SK-N-SH (cell line): ENCODE measurements at regions not wholly inside any gene's neighbourhood (a gene's known extent, or its start where the extent isn't known, plus 50 kb on each side); places are given as distances from the start of the nearest gene placed in this dataset.

ENCODE experiments used
- CTCF ChIA-PET: fragments of 300-600, 350-600 bp; formaldehyde crosslinking; extraction: SDS; loops from one replicate; lab custom pipeline; 2021; lab: Yijun Ruan, JAX
- POLR2A ChIA-PET: fragments of 350-600 bp; sonication (Branson Sonifier 250); formaldehyde crosslinking; extraction: SDS; loops from one replicate; lab custom pipeline; 2020; ENCODE audit warnings: antibody characterized with exemption, inconsistent platforms; lab: Yijun Ruan, JAX
- DNase-seq: peaks from one replicate; pipeline ENCODE4 v3.0.0; 2012
- H2AFZ ChIP-seq: fragments of 200-600 bp; sonication (generic); 2 replicates; pipeline ENCODE4 v1.8.1; 2016; ENCODE audit warnings: antibody characterized with exemption, mild to moderate bottlenecking, low read depth
- H3F3A ChIP-seq: fragments of 200-600 bp; sonication (generic); replicated peaks from 2 replicates; pipeline ENCODE3; 2016; ENCODE audit warnings: antibody characterized with exemption, mild to moderate bottlenecking; ENCODE audit not compliant: insufficient read depth
- H3K27ac ChIP-seq, 2 experiments: fragments of 200-500 bp in 1 of 2; fragments of 200-600 bp in 1 of 2; sonication (Bioruptor generic) in 1 of 2; sonication (generic), shearing (Covaris generic) in 1 of 2; 2 replicates each; pipeline versions ENCODE4 v1.5.1 to v1.6.1; 2014 to 2016; ENCODE audit warnings: low read depth in 2 of 2, inconsistent platforms in 1 of 2, low read length in 1 of 2, mild to moderate bottlenecking in 1 of 2, mixed read lengths in 1 of 2
- H3K27me3 ChIP-seq: fragments of 200-600 bp; sonication (generic), shearing (Covaris generic); 2 replicates; pipeline ENCODE4 v1.6.1; 2016; ENCODE audit warnings: mixed run types; ENCODE audit not compliant: insufficient read depth
- H3K36me3 ChIP-seq, 2 experiments: fragments of 200-500 bp in 1 of 2; fragments of 200-600 bp in 1 of 2; sonication (Bioruptor generic) in 1 of 2; sonication (generic) in 1 of 2; replicated peaks in 1 of 2; 2 replicates each; pipeline versions ENCODE3 to v1.5.1; 2014 to 2016; ENCODE audit warnings: low read length in 1 of 2, mild to moderate bottlenecking in 1 of 2; ENCODE audit not compliant: insufficient read depth in 2 of 2, control insufficient read depth in 1 of 2
- H3K4me1 ChIP-seq, 2 experiments: fragments of 200-500 bp in 1 of 2; fragments of 200-600 bp in 1 of 2; sonication (Bioruptor generic) in 1 of 2; sonication (generic), shearing (Covaris generic) in 1 of 2; 2 replicates each; pipeline versions ENCODE4 v1.5.1 to v1.6.1; 2014 to 2016; ENCODE audit warnings: low read depth in 1 of 2, low read length in 1 of 2, mixed run types in 1 of 2; ENCODE audit not compliant: insufficient read depth in 2 of 2, control insufficient read depth in 1 of 2
- H3K4me2 ChIP-seq: fragments of 200-600 bp; sonication (generic), shearing (Covaris generic); 2 replicates; pipeline ENCODE4 v1.6.1; 2017; ENCODE audit warnings: mixed run types
- H3K4me3 ChIP-seq, 2 experiments: fragments of 200-500 bp in 1 of 2; fragments of 200-600 bp in 1 of 2; sonication (Bioruptor generic) in 1 of 2; sonication (generic), shearing (Covaris generic) in 1 of 2; 2 replicates each; pipeline versions ENCODE4 v1.5.1 to v1.8.1; 2014 to 2016; ENCODE audit warnings: low read depth in 2 of 2, inconsistent platforms in 1 of 2, low read length in 1 of 2, mild to moderate bottlenecking in 1 of 2, mixed read lengths in 1 of 2, moderate library complexity in 1 of 2
- H3K79me2 ChIP-seq: fragments of 200-600 bp; sonication (generic); 2 replicates; pipeline ENCODE4 v1.8.1; 2017; ENCODE audit warnings: mild to moderate bottlenecking; ENCODE audit not compliant: insufficient read depth
- H3K9ac ChIP-seq: fragments of 200-600 bp; sonication (generic); 2 replicates; pipeline ENCODE4 v1.6.1; 2017; ENCODE audit warnings: mixed run types
- H3K9me2 ChIP-seq: fragments of 200-600 bp; sonication (generic); 2 replicates; pipeline ENCODE4 v1.6.1; 2017; ENCODE audit warnings: mixed run types
- H3K9me3 ChIP-seq: fragments of 200-600 bp; sonication (generic); 2 replicates; pipeline ENCODE4 v1.6.1; 2017; ENCODE audit warnings: mixed run types, mild to moderate bottlenecking, moderate library complexity
- H4K20me1 ChIP-seq: fragments of 200-600 bp; sonication (generic); 2 replicates; pipeline ENCODE4 v1.6.1; 2017; ENCODE audit warnings: mild to moderate bottlenecking, mixed run types; ENCODE audit not compliant: insufficient read depth
- CHD2 ChIP-seq: fragments of 150-350 bp; IDR thresholded peaks from 2 replicates; pipeline ENCODE4 v1.6.1; 2018; ENCODE audit warnings: low read length; ENCODE audit not compliant: partially characterized antibody
- ELF1 ChIP-seq: IDR thresholded peaks from 2 replicates; pipeline ENCODE4 v1.4.0; 2012
- EZH2phosphoT487 ChIP-seq: fragments of 200-600 bp; sonication (generic); IDR thresholded peaks from 2 replicates; pipeline ENCODE4 v1.6.1; 2017; ENCODE audit warnings: low read depth, mixed run types, mild to moderate bottlenecking, antibody characterized with exemption, moderate library complexity, borderline replicate concordance
- GABPA ChIP-seq: IDR thresholded peaks from 2 replicates; pipeline ENCODE4 v1.4.0; 2012; ENCODE audit warnings: low read depth, mild to moderate bottlenecking
- JUND ChIP-seq: IDR thresholded peaks from 2 replicates; pipeline ENCODE4 v1.4.0; 2012
- MEF2A ChIP-seq: IDR thresholded peaks from 2 replicates; pipeline ENCODE4 v1.4.0; 2012; ENCODE audit warnings: low read depth, borderline replicate concordance
- NFIC ChIP-seq: IDR thresholded peaks from 2 replicates; pipeline ENCODE4 v1.4.0; 2012; ENCODE audit warnings: borderline replicate concordance
- POLR2AphosphoS5 ChIP-seq: IDR thresholded peaks from 2 replicates; pipeline ENCODE4 v1.6.1; 2012; ENCODE audit warnings: low read depth, low read length
- RAD21 ChIP-seq: IDR thresholded peaks from 2 replicates; pipeline ENCODE4 v1.6.1; 2012; ENCODE audit warnings: mild to moderate bottlenecking, low read length
- RFX5 ChIP-seq: IDR thresholded peaks from 2 replicates; pipeline ENCODE4 v1.6.1; 2012; ENCODE audit warnings: mild to moderate bottlenecking, improper control_type of control experiment, low read length
- RXRA ChIP-seq: IDR thresholded peaks from 2 replicates; pipeline ENCODE4 v1.4.0; 2012; ENCODE audit warnings: low read depth, mild to moderate bottlenecking, borderline replicate concordance
- SMC3 ChIP-seq: IDR thresholded peaks from 2 replicates; pipeline ENCODE4 v1.6.1; 2012; ENCODE audit warnings: low read depth, low read length, improper control_type of control experiment
- YY1 ChIP-seq: IDR thresholded peaks from 2 replicates; pipeline ENCODE4 v1.4.0; 2012; ENCODE audit warnings: low read depth, mild to moderate bottlenecking
- WGBS: methylation state at CpG from one replicate; pipeline ENCODE4 v1.1.6; 2017; ENCODE audit warnings: low lambda C conversion rate; 5-methylcytosine and 5-hydroxymethylcytosine counted together
- TF ChIP-seq, protein P1 (sequence below): IDR thresholded peaks from 2 replicates; pipeline ENCODE4 v1.6.1; 2012; ENCODE audit warnings: mild to moderate bottlenecking, low read depth, low read length, moderate library complexity
- TF ChIP-seq, protein P2 (sequence below): IDR thresholded peaks from 2 replicates; pipeline ENCODE4 v1.4.0; 2012; ENCODE audit warnings: low read depth, borderline replicate concordance
- TF ChIP-seq, protein P3 (sequence below): fragments of 150-350 bp; IDR thresholded peaks from 2 replicates; pipeline ENCODE4 v1.6.1; 2017; ENCODE audit warnings: antibody characterized with exemption, low read length, low read depth, borderline replicate concordance
- TF ChIP-seq, protein P4 (sequence below): IDR thresholded peaks from 2 replicates; pipeline ENCODE4; 2012
- TF ChIP-seq, protein P5 (sequence below): IDR thresholded peaks from 2 replicates; pipeline ENCODE4 v1.4.0; 2012; ENCODE audit warnings: low read depth, borderline replicate concordance

DNA sequence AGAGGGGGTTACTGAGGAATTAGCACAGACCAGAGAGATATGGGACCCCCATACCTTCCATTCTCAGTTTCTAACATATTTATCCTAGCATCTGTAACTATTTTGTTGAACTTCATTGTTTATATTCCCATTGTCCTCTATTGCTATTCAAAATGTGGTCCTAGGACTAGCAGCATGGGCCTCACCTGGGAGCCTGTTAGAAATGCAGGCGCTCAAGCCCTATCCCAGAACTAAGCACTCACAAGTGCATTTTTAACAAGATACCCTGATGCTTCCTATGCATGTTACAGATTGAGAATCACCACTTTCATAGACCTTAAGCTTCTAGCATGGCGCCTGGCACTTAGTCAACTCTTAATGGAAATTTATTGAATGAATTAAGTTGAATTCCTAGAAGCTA, 58.3 kb upstream of the TDRD3 start (continued):
- TF ChIP-seq EZH2phosphoT487 = no peak
- TF ChIP-seq ELF1 = no peak

DNA sequence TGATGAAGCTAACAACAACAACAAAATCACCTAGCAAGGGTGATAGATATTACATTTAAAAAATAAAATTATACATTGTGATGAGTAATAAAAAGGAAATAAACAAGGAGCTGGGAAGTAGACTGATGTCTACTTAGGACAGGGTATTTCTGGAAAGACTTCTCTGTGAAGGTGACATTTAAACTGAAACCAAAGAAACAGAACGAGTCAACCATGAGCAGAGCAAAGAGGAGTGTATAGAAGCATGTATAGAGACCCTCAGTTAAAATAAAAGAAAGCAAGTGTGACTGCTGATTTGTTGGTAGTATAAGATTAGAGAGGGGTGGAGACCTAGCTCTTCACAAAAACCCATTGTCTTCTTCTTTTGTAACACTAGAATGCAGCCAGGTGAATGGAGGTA, 53.0 kb upstream of the TDRD3 start:
- WGBS = 52% methylated on average over 1 of the region's 1 CpG

More for the DNA sequence above, 53.0 kb upstream of the TDRD3 start:
- H3F3A ChIP-seq = no peaks in the 10 kb centered on the region
- H3K4me2 ChIP-seq = no peak overlapping the region
- no peak for TF ChIP-seq GABPA
- TF ChIP-seq YY1 = no peak
- TF ChIP-seq, protein P1, sequence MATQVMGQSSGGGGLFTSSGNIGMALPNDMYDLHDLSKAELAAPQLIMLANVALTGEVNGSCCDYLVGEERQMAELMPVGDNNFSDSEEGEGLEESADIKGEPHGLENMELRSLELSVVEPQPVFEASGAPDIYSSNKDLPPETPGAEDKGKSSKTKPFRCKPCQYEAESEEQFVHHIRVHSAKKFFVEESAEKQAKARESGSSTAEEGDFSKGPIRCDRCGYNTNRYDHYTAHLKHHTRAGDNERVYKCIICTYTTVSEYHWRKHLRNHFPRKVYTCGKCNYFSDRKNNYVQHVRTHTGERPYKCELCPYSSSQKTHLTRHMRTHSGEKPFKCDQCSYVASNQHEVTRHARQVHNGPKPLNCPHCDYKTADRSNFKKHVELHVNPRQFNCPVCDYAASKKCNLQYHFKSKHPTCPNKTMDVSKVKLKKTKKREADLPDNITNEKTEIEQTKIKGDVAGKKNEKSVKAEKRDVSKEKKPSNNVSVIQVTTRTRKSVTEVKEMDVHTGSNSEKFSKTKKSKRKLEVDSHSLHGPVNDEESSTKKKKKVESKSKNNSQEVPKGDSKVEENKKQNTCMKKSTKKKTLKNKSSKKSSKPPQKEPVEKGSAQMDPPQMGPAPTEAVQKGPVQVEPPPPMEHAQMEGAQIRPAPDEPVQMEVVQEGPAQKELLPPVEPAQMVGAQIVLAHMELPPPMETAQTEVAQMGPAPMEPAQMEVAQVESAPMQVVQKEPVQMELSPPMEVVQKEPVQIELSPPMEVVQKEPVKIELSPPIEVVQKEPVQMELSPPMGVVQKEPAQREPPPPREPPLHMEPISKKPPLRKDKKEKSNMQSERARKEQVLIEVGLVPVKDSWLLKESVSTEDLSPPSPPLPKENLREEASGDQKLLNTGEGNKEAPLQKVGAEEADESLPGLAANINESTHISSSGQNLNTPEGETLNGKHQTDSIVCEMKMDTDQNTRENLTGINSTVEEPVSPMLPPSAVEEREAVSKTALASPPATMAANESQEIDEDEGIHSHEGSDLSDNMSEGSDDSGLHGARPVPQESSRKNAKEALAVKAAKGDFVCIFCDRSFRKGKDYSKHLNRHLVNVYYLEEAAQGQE = no peak
- TF ChIP-seq CHD2 = no peak
- TF ChIP-seq SMC3 = no peak
- TF ChIP-seq, protein P2, sequence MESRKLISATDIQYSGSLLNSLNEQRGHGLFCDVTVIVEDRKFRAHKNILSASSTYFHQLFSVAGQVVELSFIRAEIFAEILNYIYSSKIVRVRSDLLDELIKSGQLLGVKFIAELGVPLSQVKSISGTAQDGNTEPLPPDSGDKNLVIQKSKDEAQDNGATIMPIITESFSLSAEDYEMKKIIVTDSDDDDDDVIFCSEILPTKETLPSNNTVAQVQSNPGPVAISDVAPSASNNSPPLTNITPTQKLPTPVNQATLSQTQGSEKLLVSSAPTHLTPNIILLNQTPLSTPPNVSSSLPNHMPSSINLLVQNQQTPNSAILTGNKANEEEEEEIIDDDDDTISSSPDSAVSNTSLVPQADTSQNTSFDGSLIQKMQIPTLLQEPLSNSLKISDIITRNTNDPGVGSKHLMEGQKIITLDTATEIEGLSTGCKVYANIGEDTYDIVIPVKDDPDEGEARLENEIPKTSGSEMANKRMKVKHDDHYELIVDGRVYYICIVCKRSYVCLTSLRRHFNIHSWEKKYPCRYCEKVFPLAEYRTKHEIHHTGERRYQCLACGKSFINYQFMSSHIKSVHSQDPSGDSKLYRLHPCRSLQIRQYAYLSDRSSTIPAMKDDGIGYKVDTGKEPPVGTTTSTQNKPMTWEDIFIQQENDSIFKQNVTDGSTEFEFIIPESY = no peak
- TF ChIP-seq, protein P3, sequence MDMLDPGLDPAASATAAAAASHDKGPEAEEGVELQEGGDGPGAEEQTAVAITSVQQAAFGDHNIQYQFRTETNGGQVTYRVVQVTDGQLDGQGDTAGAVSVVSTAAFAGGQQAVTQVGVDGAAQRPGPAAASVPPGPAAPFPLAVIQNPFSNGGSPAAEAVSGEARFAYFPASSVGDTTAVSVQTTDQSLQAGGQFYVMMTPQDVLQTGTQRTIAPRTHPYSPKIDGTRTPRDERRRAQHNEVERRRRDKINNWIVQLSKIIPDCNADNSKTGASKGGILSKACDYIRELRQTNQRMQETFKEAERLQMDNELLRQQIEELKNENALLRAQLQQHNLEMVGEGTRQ = no peak
- TF ChIP-seq RFX5 = no peak
- no peak for TF ChIP-seq NFIC
- TF ChIP-seq MEF2A = no peak
- no peak for TF ChIP-seq ELF1
- TF ChIP-seq, protein P4, sequence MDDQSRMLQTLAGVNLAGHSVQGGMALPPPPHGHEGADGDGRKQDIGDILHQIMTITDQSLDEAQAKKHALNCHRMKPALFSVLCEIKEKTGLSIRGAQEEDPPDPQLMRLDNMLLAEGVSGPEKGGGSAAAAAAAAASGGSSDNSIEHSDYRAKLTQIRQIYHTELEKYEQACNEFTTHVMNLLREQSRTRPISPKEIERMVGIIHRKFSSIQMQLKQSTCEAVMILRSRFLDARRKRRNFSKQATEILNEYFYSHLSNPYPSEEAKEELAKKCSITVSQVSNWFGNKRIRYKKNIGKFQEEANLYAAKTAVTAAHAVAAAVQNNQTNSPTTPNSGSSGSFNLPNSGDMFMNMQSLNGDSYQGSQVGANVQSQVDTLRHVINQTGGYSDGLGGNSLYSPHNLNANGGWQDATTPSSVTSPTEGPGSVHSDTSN = no peak
- TF ChIP-seq RAD21 = no peak
- TF ChIP-seq POLR2AphosphoS5 = no peak
- TF ChIP-seq JUND = no peak
- TF ChIP-seq, protein P5, sequence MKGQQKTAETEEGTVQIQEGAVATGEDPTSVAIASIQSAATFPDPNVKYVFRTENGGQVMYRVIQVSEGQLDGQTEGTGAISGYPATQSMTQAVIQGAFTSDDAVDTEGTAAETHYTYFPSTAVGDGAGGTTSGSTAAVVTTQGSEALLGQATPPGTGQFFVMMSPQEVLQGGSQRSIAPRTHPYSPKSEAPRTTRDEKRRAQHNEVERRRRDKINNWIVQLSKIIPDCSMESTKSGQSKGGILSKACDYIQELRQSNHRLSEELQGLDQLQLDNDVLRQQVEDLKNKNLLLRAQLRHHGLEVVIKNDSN = no peak
- no peak for TF ChIP-seq RXRA
- no peak overlapping the region for H3K4me3 ChIP-seq
- no peaks in the 10 kb centered on the region for H4K20me1 ChIP-seq
- H3K79me2 ChIP-seq = no peaks in the 10 kb centered on the region
- H3K27ac ChIP-seq = no peak overlapping the region
- no peaks in the 10 kb centered on the region for H3K36me3 ChIP-seq
- ChIA-PET POLR2A (no interaction called here), CTCF (interaction anchor here (0.7 kb wide), 1 partner anchor 87 kb away, joined by 3 read pairs; no protein-coding TSS in a partner anchor)
- H2AFZ ChIP-seq = no peak overlapping the region
- H3K27me3 ChIP-seq = no peaks in the 10 kb centered on the region; the same call in 1 of the 2 replicates
- peaks cover 0 to 12% of the 10 kb centered on the region in 2 experiments; a peak in 2 of 4 replicates for H3K4me1 ChIP-seq
- no peak for DNase-seq
- H3K9me3 ChIP-seq = no peaks in the 10 kb centered on the region
- no peaks in the 10 kb centered on the region; the same call in 1 of the 2 replicates for H3K9me2 ChIP-seq
- no peak overlapping the region for H3K9ac ChIP-seq
